H1 (cell line): ENCODE measurements at regions not wholly inside any gene's neighbourhood (a gene's known extent, or its start where the extent isn't known, plus 50 kb on each side); places are given as distances from the start of the nearest gene placed in this dataset.

ENCODE experiments used
- CTCF ChIA-PET: fragments of 300-600 bp; sonication (Branson Sonifier 250); formaldehyde crosslinking; loops from one replicate; lab custom pipeline; 2021; ENCODE audit not compliant: partially characterized antibody; lab: Charles Lee
- POLR2A ChIA-PET: fragments of 300-600 bp; sonication (Branson Sonifier 250); formaldehyde crosslinking; loops from one replicate; lab custom pipeline; 2021; ENCODE audit warnings: inconsistent platforms; ENCODE audit not compliant: partially characterized antibody; lab: Charles Lee
- DNase-seq, 2 experiments: peaks; one replicate each; pipeline versions ENCODE4 v3.0.0 to v3.0.0-alpha.2; 2010 to 2022; ENCODE audit warnings: low spot score in 2 of 2, low read depth in 1 of 2, mixed read lengths in 1 of 2
- FAIRE-seq: peaks from 2 replicates; lab custom pipeline; 2011; peaks lifted over from hg19 to GRCh38; lab: Jason Lieb, UNC
- H2AFZ ChIP-seq: 2 replicates; pipeline ENCODE4 v1.8.1; 2012; ENCODE audit warnings: low read length, inconsistent platforms
- H2AK5ac ChIP-seq: 2 replicates; pipeline ENCODE4 v1.6.1; 2013; ENCODE audit warnings: low read depth, low read length
- H2BK120ac ChIP-seq: replicated peaks from 2 replicates; pipeline ENCODE3; 2013; ENCODE audit warnings: low read depth, low read length, inconsistent platforms
- H2BK12ac ChIP-seq: 2 replicates; pipeline ENCODE4 v1.6.1; 2013; ENCODE audit warnings: low read depth, low read length
- H2BK15ac ChIP-seq: 2 replicates; pipeline ENCODE4 v1.6.1; 2013; ENCODE audit warnings: low read length
- H2BK20ac ChIP-seq: 2 replicates; pipeline ENCODE4 v1.6.1; 2013; ENCODE audit warnings: low read length
- H2BK5ac ChIP-seq: 2 replicates; pipeline ENCODE4 v1.6.1; 2013; ENCODE audit warnings: low read depth, low read length
- H3K14ac ChIP-seq: 2 replicates; pipeline ENCODE4 v1.6.1; 2013; ENCODE audit warnings: inconsistent platforms; ENCODE audit not compliant: insufficient read length
- H3K18ac ChIP-seq: 2 replicates; pipeline ENCODE4 v1.6.1; 2013; ENCODE audit warnings: low read length; ENCODE audit errors: extremely low read depth
- H3K23ac ChIP-seq: 2 replicates; pipeline ENCODE4 v1.6.1; 2013; ENCODE audit warnings: inconsistent platforms; ENCODE audit not compliant: insufficient read length
- H3K23me2 ChIP-seq: 2 replicates; pipeline ENCODE4 v1.6.1; 2013; ENCODE audit warnings: low read depth, low read length
- H3K27ac ChIP-seq: 2 replicates; pipeline ENCODE4 v1.6.1; 2011; ENCODE audit warnings: low read depth, low read length, inconsistent platforms
- H3K27me3 ChIP-seq, 4 experiments: replicated peaks in 1 of 4; 1 replicate in 1 of 4; 2 replicates in 3 of 4; pipeline versions ENCODE4 v1.6.1 to v1.8.1; 2011 to 2013; ENCODE audit warnings: low read length in 3 of 4, mild to moderate bottlenecking in 3 of 4, inconsistent platforms in 2 of 4, mixed read lengths in 2 of 4, moderate library complexity in 1 of 4; ENCODE audit not compliant: control insufficient read depth in 3 of 4, insufficient read depth in 3 of 4; ENCODE audit errors: extremely low read depth in 1 of 4
- H3K36me3 ChIP-seq, 4 experiments: 2 replicates each; pipeline versions ENCODE4 v1.6.1 to v1.8.1; 2011 to 2013; ENCODE audit warnings: mild to moderate bottlenecking in 4 of 4, low read length in 3 of 4, moderate library complexity in 2 of 4, control low read depth in 1 of 4, inconsistent platforms in 1 of 4; ENCODE audit not compliant: insufficient read depth in 4 of 4, control insufficient read depth in 2 of 4
- H3K4ac ChIP-seq: replicated peaks from 2 replicates; pipeline ENCODE3; 2013; ENCODE audit warnings: low read length, low read depth, mixed read lengths, inconsistent platforms; ENCODE audit not compliant: insufficient read length
- H3K4me1 ChIP-seq, 4 experiments: replicated peaks in 1 of 4; 1 replicate in 1 of 4; 2 replicates in 3 of 4; pipeline versions ENCODE4 v1.6.1 to v1.8.1; 2011 to 2013; ENCODE audit warnings: low read length in 3 of 4, inconsistent platforms in 2 of 4, mixed read lengths in 1 of 4; ENCODE audit not compliant: insufficient read depth in 4 of 4, control insufficient read depth in 3 of 4
- H3K4me2 ChIP-seq, 2 experiments: 2 replicates each; pipeline versions ENCODE4 v1.6.1 to v1.8.1; 2011 to 2013; ENCODE audit warnings: low read depth in 2 of 2, low read length in 2 of 2, control low read depth in 1 of 2, inconsistent platforms in 1 of 2, mild to moderate bottlenecking in 1 of 2; ENCODE audit not compliant: insufficient read depth in 1 of 2
- H3K4me3 ChIP-seq, 4 experiments: fragments of 200-600, 300-600 bp in 1 of 4; sonication (generic), shearing (Covaris generic), sonication (Bioruptor Twin) in 1 of 4; 2 replicates each; pipeline versions ENCODE4 v1.5.1 to v1.8.1; 2011 to 2016; ENCODE audit warnings: low read length in 4 of 4, low read depth in 3 of 4, control low read depth in 2 of 4, inconsistent platforms in 2 of 4, mild to moderate bottlenecking in 2 of 4, mixed read lengths in 1 of 4, moderate library complexity in 1 of 4; ENCODE audit not compliant: insufficient read depth in 2 of 4; ENCODE audit errors: extremely low read depth in 1 of 4
- H3K56ac ChIP-seq: replicated peaks from 2 replicates; pipeline ENCODE3; 2013; ENCODE audit warnings: low read depth, mild to moderate bottlenecking, mixed read lengths, low read length, inconsistent platforms; ENCODE audit not compliant: insufficient read length
- H3K79me1 ChIP-seq: 2 replicates; pipeline ENCODE4 v1.6.1; 2013; ENCODE audit warnings: low read depth, low read length, control low read depth
- H3K79me2 ChIP-seq, 2 experiments: 2 replicates each; pipeline versions ENCODE4 v1.6.1 to v1.8.1; 2012 to 2013; ENCODE audit warnings: low read length in 2 of 2, mild to moderate bottlenecking in 2 of 2, inconsistent platforms in 1 of 2; ENCODE audit not compliant: insufficient read depth in 2 of 2, control insufficient read depth in 1 of 2
- H3K9ac ChIP-seq, 4 experiments: replicated peaks in 1 of 4; 1 replicate in 1 of 4; 2 replicates in 3 of 4; pipeline versions ENCODE4 v1.6.1 to v1.8.1; 2011 to 2013; ENCODE audit warnings: low read depth in 3 of 4, low read length in 3 of 4, control low read depth in 2 of 4, mild to moderate bottlenecking in 2 of 4, moderate library complexity in 2 of 4, inconsistent platforms in 1 of 4; ENCODE audit errors: extremely low read depth in 1 of 4
- H3K9me3 ChIP-seq, 2 experiments: 2 replicates each; pipeline versions ENCODE4 v1.6.1 to v1.8.1; 2012 to 2013; ENCODE audit warnings: mild to moderate bottlenecking in 2 of 2, moderate library complexity in 2 of 2, control low read depth in 1 of 2, inconsistent platforms in 1 of 2, low read depth in 1 of 2, low read length in 1 of 2, mixed read lengths in 1 of 2; ENCODE audit not compliant: insufficient read depth in 2 of 2
- H4K20me1 ChIP-seq, 2 experiments: replicated peaks in 1 of 2; 2 replicates each; pipeline versions ENCODE3 to v1.8.1; 2011 to 2013; ENCODE audit warnings: inconsistent platforms in 2 of 2, low read length in 2 of 2, mild to moderate bottlenecking in 1 of 2; ENCODE audit not compliant: insufficient read depth in 2 of 2, control insufficient read depth in 1 of 2
- H4K5ac ChIP-seq: 2 replicates; pipeline ENCODE4 v1.6.1; 2013; ENCODE audit warnings: low read length, low read depth, mixed read lengths, inconsistent platforms; ENCODE audit not compliant: insufficient read length
- H4K8ac ChIP-seq: 2 replicates; pipeline ENCODE4 v1.8.0; 2013; ENCODE audit warnings: mild to moderate bottlenecking, moderate library complexity, low read length, inconsistent platforms; ENCODE audit not compliant: insufficient read depth; ENCODE audit errors: extremely low read depth
- H4K91ac ChIP-seq: replicated peaks from 2 replicates; pipeline ENCODE3; 2013; ENCODE audit warnings: low read length, mixed read lengths, inconsistent platforms; ENCODE audit not compliant: insufficient read length
- BRCA1 ChIP-seq: IDR thresholded peaks from 2 replicates; pipeline ENCODE4 v1.6.1; 2012; ENCODE audit warnings: low read depth, low read length, improper control_type of control experiment
- CBX5 ChIP-seq: fragments of 300-800, 300-1000 bp; sonication (generic); IDR thresholded peaks from 2 replicates; pipeline ENCODE4 v1.7.1; 2016; ENCODE audit warnings: antibody characterized with exemption, low read length, low read depth
- CEBPB ChIP-seq: IDR thresholded peaks from 2 replicates; pipeline ENCODE4 v1.6.1; 2012; ENCODE audit warnings: low read depth, low read length
- CHD2 ChIP-seq: IDR thresholded peaks from 2 replicates; pipeline ENCODE4 v1.6.1; 2012; ENCODE audit warnings: low read length, improper control_type of control experiment
- EGR1 ChIP-seq: IDR thresholded peaks from 2 replicates; pipeline ENCODE4 v1.6.1; 2011; ENCODE audit warnings: low read depth, low read length, borderline replicate concordance
- JUN ChIP-seq: IDR thresholded peaks from 2 replicates; pipeline ENCODE4 v1.6.1; 2011; ENCODE audit warnings: low read depth, mild to moderate bottlenecking, improper control_type of control experiment, low read length
- KDM1A ChIP-seq: fragments of 200-600, 300-600 bp; sonication (generic); IDR thresholded peaks from 2 replicates; pipeline ENCODE4 v1.7.1; 2016; ENCODE audit warnings: mild to moderate bottlenecking, low read length, borderline replicate concordance
- POLR2A ChIP-seq, 2 experiments: IDR thresholded peaks; 1 replicate in 1 of 2; 2 replicates in 1 of 2; pipeline ENCODE4 v1.6.1; 2011; ENCODE audit warnings: low read depth in 2 of 2, low read length in 2 of 2, mild to moderate bottlenecking in 2 of 2; ENCODE audit errors: control extremely low read depth in 1 of 2
- RBBP5 ChIP-seq: IDR thresholded peaks from 2 replicates; pipeline ENCODE4 v1.7.1; 2012; ENCODE audit warnings: low read depth, mild to moderate bottlenecking, inconsistent platforms, low read length, moderate library complexity, borderline replicate concordance
- RNF2 ChIP-seq: fragments of 200-900, 300-1000 bp; sonication (generic); IDR thresholded peaks from 2 replicates; pipeline ENCODE4 v1.7.1; 2016; ENCODE audit warnings: borderline replicate concordance, low read depth, mild to moderate bottlenecking, antibody characterized with exemption, low read length; ENCODE audit not compliant: poor library complexity, severe bottlenecking; ENCODE audit errors: missing control alignments
- RXRA ChIP-seq: IDR thresholded peaks from 2 replicates; pipeline ENCODE4 v1.6.1; 2011; ENCODE audit warnings: low read depth, mild to moderate bottlenecking, low read length, moderate library complexity; ENCODE audit not compliant: insufficient read depth
- SP1 ChIP-seq: IDR thresholded peaks from 2 replicates; pipeline ENCODE4 v1.6.1; 2011; ENCODE audit warnings: low read depth, low read length
- SP4 ChIP-seq: IDR thresholded peaks from 2 replicates; pipeline ENCODE4 v1.6.1; 2012; ENCODE audit warnings: low read length, inconsistent platforms
- SUZ12 ChIP-seq: fragments of 200-600 bp; sonication (generic); IDR thresholded peaks from 2 replicates; pipeline ENCODE4 v1.6.1; 2012; ENCODE audit warnings: mild to moderate bottlenecking, inconsistent platforms, low read length, moderate library complexity, mixed read lengths
- TEAD4 ChIP-seq: IDR thresholded peaks from 2 replicates; pipeline ENCODE4 v1.6.1; 2012; ENCODE audit warnings: low read depth, low read length, inconsistent platforms, mixed read lengths
- WGBS, 2 experiments: shearing (Covaris generic) in 1 of 2; methylation state at CpG; one replicate each; pipeline versions ENCODE4 v1.1.6 to v1.1.7; 2013 to 2015; ENCODE audit warnings: low lambda C conversion rate in 2 of 2, mixed read lengths in 2 of 2, inconsistent platforms in 1 of 2, low coverage in 1 of 2, missing lambda C conversion rate in 1 of 2; ENCODE audit not compliant: insufficient replicate concordance in 2 of 2, insufficient coverage in 1 of 2, insufficient read length in 1 of 2; ENCODE audit errors: extremely low coverage in 1 of 2, missing lambda C conversion rate in 1 of 2; 5-methylcytosine and 5-hydroxymethylcytosine counted together

- Histone ChIP-seq H4K91ac (no peak overlapping the region), H3K79me2 (no peaks in the 10 kb centered on the region), H3K23ac (no peak overlapping the region), H3K9me3 (no peaks in the 10 kb centered on the region), H2BK15ac (no peak overlapping the region), H3K9ac (no peak overlapping the region), H3K14ac (no peak overlapping the region), H3K4me1 (no peaks in the 10 kb centered on the region), H2BK120ac (no peak overlapping the region), H2AFZ (no peak overlapping the region), H2BK20ac (no peak overlapping the region), H3K27me3 (no peaks in the 10 kb centered on the region), H2BK5ac (no peak overlapping the region), H3K23me2 (no peaks in the 10 kb centered on the region), H3K36me3 (no peaks in the 10 kb centered on the region), H2AK5ac (no peak overlapping the region), H2BK12ac (no peak overlapping the region), H4K8ac (no peak overlapping the region), H3K4me3 (no peak overlapping the region), H3K56ac (no peak overlapping the region), H4K20me1 (no peaks in the 10 kb centered on the region), H3K79me1 (no peaks in the 10 kb centered on the region), H3K18ac (no peak overlapping the region), H3K27ac (no peak overlapping the region), H3K4me2 (no peak overlapping the region), H3K4ac (no peak overlapping the region), H4K5ac (no peak overlapping the region)
- 94% methylated on average over 1 of the region's 1 CpG; no CpG with 5 or more reads in 1 of the 2 experiments for WGBS, 2 experiments
- FAIRE-seq (no peak), DNase-seq (no peak)
- ChIA-PET POLR2A (no interaction called here), CTCF (interaction anchor here (1.0 kb wide), 1 partner anchor 15 kb away, joined by 5 read pairs; no protein-coding TSS in a partner anchor)
- TF ChIP-seq TEAD4 (no peak), CHD2 (no peak), SP1 (no peak), KDM1A (no peak), JUN (no peak), RXRA (no peak), EGR1 (no peak), RBBP5 (no peak), CEBPB (no peak), CBX5 (no peak), SP4 (no peak), SUZ12 (no peak), POLR2A (IDR thresholded peaks at IDR 0.05; ENCODE audit: control extremely low read depth in 1 of 2, low read depth in 2 of 2, low read length in 2 of 2) (no peak), BRCA1 (no peak), RNF2 (no peak)
Measured at GRCh38 chr2:49567021-49567420, 412.7 kb upstream of the FSHR start.
